WTC11 (cell line): ENCODE measurements at regions not wholly inside any gene's neighbourhood (a gene's known extent, or its start where the extent isn't known, plus 50 kb on each side); places are given as distances from the start of the nearest gene placed in this dataset.

Source experiments
- ATAC-seq: fragments of 200-7000 bp; cut with Tn5 transposase; 2 replicates; pipeline ENCODE4 v1.10.0; 2021; ENCODE audit warnings: mild to moderate bottlenecking, moderate library complexity
- CTCF ChIA-PET: fragments of 300-600 bp; sonication (Branson Sonifier 250); formaldehyde crosslinking; loops from one replicate; lab custom pipeline; 2021; ENCODE audit warnings: antibody characterized with exemption; lab: Charles Lee
- POLR2A ChIA-PET: fragments of 350-600 bp; sonication (Branson Sonifier 250); formaldehyde crosslinking; loops from one replicate; lab custom pipeline; 2021; ENCODE audit warnings: antibody characterized with exemption; lab: Charles Lee
- DNase-seq: peaks from one replicate; pipeline ENCODE4 v3.0.0; 2021; ENCODE audit warnings: low spot score
- H3K27ac Mint-ChIP-seq: 2 replicates; pipeline ENCODE4 v1.8.0; 2021; ENCODE audit warnings: mixed read lengths
- H3K27me3 Mint-ChIP-seq: 2 replicates; pipeline ENCODE4 v1.8.0; 2021; ENCODE audit warnings: low read depth, mild to moderate bottlenecking, moderate library complexity, mixed read lengths
- H3K36me3 Mint-ChIP-seq: 2 replicates; pipeline ENCODE4 v1.8.0; 2021; ENCODE audit warnings: mixed read lengths
- H3K4me1 Mint-ChIP-seq: 2 replicates; pipeline ENCODE4 v1.8.0; 2022; ENCODE audit warnings: mixed read lengths
- H3K4me3 Mint-ChIP-seq: 2 replicates; pipeline ENCODE4 v1.8.0; 2021; ENCODE audit warnings: mild to moderate bottlenecking, moderate library complexity, mixed read lengths
- H3K9me3 Mint-ChIP-seq: 2 replicates; pipeline ENCODE4 v1.8.0; 2021; ENCODE audit warnings: mixed read lengths
- ATF1 ChIP-seq: sonication (generic); formaldehyde crosslinking; IDR thresholded peaks from 2 replicates; pipeline ENCODE4 v1.8.1; 2023; ENCODE audit warnings: mild to moderate bottlenecking, moderate library complexity, missing genetic modification reagents
- CREB1 ChIP-seq: sonication (generic); formaldehyde crosslinking; IDR thresholded peaks from 2 replicates; pipeline ENCODE4 v1.8.0; 2023; ENCODE audit warnings: mild to moderate bottlenecking, missing genetic modification reagents
- ELF4 ChIP-seq: sonication (generic); formaldehyde crosslinking; IDR thresholded peaks from 2 replicates; pipeline ENCODE4 v1.8.1; 2022; ENCODE audit warnings: low read depth, mild to moderate bottlenecking, moderate library complexity, missing genetic modification reagents
- FOXJ3 ChIP-seq: sonication (generic); formaldehyde crosslinking; IDR thresholded peaks from 2 replicates; pipeline ENCODE4 v1.9.0; 2021; ENCODE audit warnings: missing genetic modification reagents, mild to moderate bottlenecking, borderline replicate concordance
- FOXP1 ChIP-seq: sonication (generic); formaldehyde crosslinking; IDR thresholded peaks from 2 replicates; pipeline ENCODE4 v1.8.0; 2022; ENCODE audit warnings: missing genetic modification reagents, mild to moderate bottlenecking, moderate library complexity, borderline replicate concordance
- GTF2I ChIP-seq: fragments of 250-450 bp; sonication (Bioruptor Pico); conservative IDR thresholded peaks from 2 replicates; pipeline ENCODE4 v1.4.0; 2021; ENCODE audit warnings: mild to moderate bottlenecking
- HMGA2 ChIP-seq: fragments of 250-450 bp; sonication (Bioruptor Pico); IDR thresholded peaks from 2 replicates; pipeline ENCODE4 v1.4.0; 2021; ENCODE audit warnings: mild to moderate bottlenecking, moderate library complexity
- JUN ChIP-seq: sonication (generic); formaldehyde crosslinking; IDR thresholded peaks from 2 replicates; pipeline ENCODE4 v1.8.0; 2023; ENCODE audit warnings: mild to moderate bottlenecking, missing genetic modification reagents
- KAT7 ChIP-seq: sonication (generic); formaldehyde crosslinking; IDR thresholded peaks from 2 replicates; pipeline ENCODE4 v1.8.1; 2023; ENCODE audit warnings: missing genetic modification reagents, mild to moderate bottlenecking, borderline replicate concordance
- MYBL2 ChIP-seq: sonication (generic); formaldehyde crosslinking; IDR thresholded peaks from 2 replicates; pipeline ENCODE4 v1.8.1; 2023; ENCODE audit warnings: mild to moderate bottlenecking, moderate library complexity, missing genetic modification reagents
- NFATC4 ChIP-seq: fragments of 250-450 bp; sonication (Bioruptor Pico); IDR thresholded peaks from 2 replicates; pipeline ENCODE4 v1.9.0; 2021; ENCODE audit warnings: mild to moderate bottlenecking
- NFYB ChIP-seq: sonication (generic); formaldehyde crosslinking; conservative IDR thresholded peaks from 2 replicates; pipeline ENCODE4 v1.8.0; 2022; ENCODE audit warnings: low read depth, missing genetic modification reagents
- OVOL2 ChIP-seq: fragments of 250-450 bp; sonication (Bioruptor Pico); IDR thresholded peaks from 2 replicates; pipeline ENCODE4 v1.9.0; 2021; ENCODE audit warnings: mild to moderate bottlenecking, borderline replicate concordance
- PRRX2 ChIP-seq: fragments of 250-450 bp; sonication (Bioruptor Pico); IDR thresholded peaks from 2 replicates; pipeline ENCODE4 v1.8.0; 2021; ENCODE audit warnings: mild to moderate bottlenecking
- SMAD4 ChIP-seq: sonication (generic); formaldehyde crosslinking; IDR thresholded peaks from 2 replicates; pipeline ENCODE4 v1.8.0; 2022; ENCODE audit warnings: mild to moderate bottlenecking, missing genetic modification reagents
- SOX15 ChIP-seq: fragments of 250-450 bp; sonication (Bioruptor Pico); IDR thresholded peaks from 2 replicates; pipeline ENCODE4 v1.9.0; 2021; ENCODE audit warnings: mild to moderate bottlenecking
- SP1 ChIP-seq: sonication (generic); formaldehyde crosslinking; conservative IDR thresholded peaks from 2 replicates; pipeline ENCODE4 v1.8.1; 2022; ENCODE audit warnings: missing genetic modification reagents
- TCF7 ChIP-seq: sonication (generic); formaldehyde crosslinking; IDR thresholded peaks from 2 replicates; pipeline ENCODE4 v1.8.0; 2022; ENCODE audit warnings: mild to moderate bottlenecking, low read depth, missing genetic modification reagents, moderate library complexity
- TEAD1 ChIP-seq: sonication (generic); formaldehyde crosslinking; IDR thresholded peaks from 2 replicates; pipeline ENCODE4 v1.8.0; 2022; ENCODE audit warnings: mild to moderate bottlenecking, missing genetic modification reagents
- ZNF121 ChIP-seq: sonication (generic); formaldehyde crosslinking; IDR thresholded peaks from 2 replicates; pipeline ENCODE4 v1.8.0; 2023; ENCODE audit warnings: missing genetic modification reagents
- ZNF219 ChIP-seq: sonication (generic); formaldehyde crosslinking; IDR thresholded peaks from 2 replicates; pipeline ENCODE4 v1.8.0; 2023; ENCODE audit warnings: missing genetic modification reagents, mild to moderate bottlenecking, borderline replicate concordance
- ZNF423 ChIP-seq: fragments of 250-450 bp; sonication (Bioruptor Pico); IDR thresholded peaks from 2 replicates; pipeline ENCODE4 v2.1.2; 2022; ENCODE audit warnings: mild to moderate bottlenecking, moderate library complexity
- TF ChIP-seq, protein P1 (sequence below): fragments of 250-450 bp; sonication (Bioruptor Pico); IDR thresholded peaks from 2 replicates; pipeline ENCODE4 v1.9.0; 2021; ENCODE audit warnings: moderate library complexity, mild to moderate bottlenecking, inconsistent platforms, borderline replicate concordance
- TF ChIP-seq, protein P2 (sequence below): fragments of 250-450 bp; sonication (Bioruptor Pico); conservative IDR thresholded peaks from 2 replicates; pipeline ENCODE4 v1.9.0; 2021; ENCODE audit warnings: mild to moderate bottlenecking
- TF ChIP-seq, protein P3 (sequence below): sonication (generic); formaldehyde crosslinking; IDR thresholded peaks from 2 replicates; pipeline ENCODE4 v1.8.0; 2022; ENCODE audit warnings: mild to moderate bottlenecking, missing genetic modification reagents
- TF ChIP-seq, protein P4 (sequence below): sonication (generic); formaldehyde crosslinking; IDR thresholded peaks from 2 replicates; pipeline ENCODE4 v1.8.0; 2022; ENCODE audit warnings: missing genetic modification reagents
- TF ChIP-seq, protein P5 (sequence below): sonication (generic); formaldehyde crosslinking; IDR thresholded peaks from 2 replicates; pipeline ENCODE4 v1.8.1; 2022; ENCODE audit warnings: missing genetic modification reagents, borderline replicate concordance

DNA sequence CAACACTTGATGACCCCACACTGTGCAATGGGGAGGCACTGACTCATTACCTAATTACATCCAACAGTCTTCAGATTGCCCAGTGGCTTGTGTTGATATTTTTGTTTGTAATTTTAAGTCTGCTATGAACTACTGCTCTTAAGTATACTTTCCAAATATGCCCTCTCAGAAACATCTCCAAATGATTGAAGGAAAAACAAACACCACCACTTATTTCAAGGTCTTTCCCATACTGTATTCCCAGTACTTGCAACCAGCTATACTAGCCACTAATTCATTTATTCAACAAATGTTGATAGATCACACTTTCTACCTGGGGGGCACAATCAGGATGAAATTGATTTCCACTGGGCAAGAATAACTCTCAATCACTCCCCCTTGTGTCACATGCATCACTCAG, 302.2 kb upstream of the CPEB2 start (continued):
- no peak for TF ChIP-seq FOXJ3 (CRISPR knock-in tag)
- TF ChIP-seq, protein P1, sequence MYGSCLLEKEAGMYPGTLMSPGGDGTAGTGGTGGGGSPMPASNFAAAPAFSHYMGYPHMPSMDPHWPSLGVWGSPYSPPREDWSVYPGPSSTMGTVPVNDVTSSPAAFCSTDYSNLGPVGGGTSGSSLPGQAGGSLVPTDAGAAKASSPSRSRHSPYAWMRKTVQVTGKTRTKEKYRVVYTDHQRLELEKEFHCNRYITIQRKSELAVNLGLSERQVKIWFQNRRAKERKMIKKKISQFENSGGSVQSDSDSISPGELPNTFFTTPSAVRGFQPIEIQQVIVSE: no peak
- no peak for TF ChIP-seq TEAD1 (CRISPR knock-in tag)
- no peak for TF ChIP-seq KAT7 (CRISPR knock-in tag)
- no peak for TF ChIP-seq ZNF121
- TF ChIP-seq PRRX2 (CRISPR knock-in tag): no peak
- TF ChIP-seq, protein P2, sequence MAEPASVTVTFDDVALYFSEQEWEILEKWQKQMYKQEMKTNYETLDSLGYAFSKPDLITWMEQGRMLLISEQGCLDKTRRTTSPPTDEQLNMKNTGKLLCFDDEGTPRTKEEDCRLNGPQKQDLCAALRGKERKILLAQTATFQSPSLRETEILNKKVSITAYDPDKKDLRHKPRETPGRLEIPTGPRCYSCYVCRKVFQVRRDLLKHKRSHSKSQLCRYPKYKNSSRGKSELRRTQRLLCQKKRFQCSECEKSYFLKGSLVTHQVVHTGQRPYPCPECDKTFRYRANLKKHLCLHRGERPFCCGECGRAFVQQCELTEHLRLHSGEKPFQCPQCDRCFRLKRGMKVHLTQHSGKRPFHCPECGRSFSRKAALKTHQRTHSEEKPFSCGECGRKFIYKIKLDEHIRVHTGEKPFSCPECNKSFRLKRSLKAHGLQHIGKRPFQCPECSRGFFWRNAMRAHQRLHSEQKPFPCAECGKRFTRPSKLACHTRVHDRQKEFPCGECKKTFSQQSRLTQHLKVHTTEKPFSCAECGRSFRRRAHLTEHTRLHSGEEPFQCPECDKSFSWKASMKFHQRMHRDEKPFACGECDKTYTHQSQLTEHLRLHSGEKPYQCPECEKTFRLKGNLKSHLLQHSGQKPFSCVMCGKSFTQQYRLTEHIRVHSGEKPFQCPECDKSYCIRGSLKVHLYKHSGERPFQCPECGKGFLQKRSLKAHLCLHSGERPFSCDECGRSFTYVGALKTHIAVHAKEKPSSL (CRISPR knock-in tag): no peak

DNA sequence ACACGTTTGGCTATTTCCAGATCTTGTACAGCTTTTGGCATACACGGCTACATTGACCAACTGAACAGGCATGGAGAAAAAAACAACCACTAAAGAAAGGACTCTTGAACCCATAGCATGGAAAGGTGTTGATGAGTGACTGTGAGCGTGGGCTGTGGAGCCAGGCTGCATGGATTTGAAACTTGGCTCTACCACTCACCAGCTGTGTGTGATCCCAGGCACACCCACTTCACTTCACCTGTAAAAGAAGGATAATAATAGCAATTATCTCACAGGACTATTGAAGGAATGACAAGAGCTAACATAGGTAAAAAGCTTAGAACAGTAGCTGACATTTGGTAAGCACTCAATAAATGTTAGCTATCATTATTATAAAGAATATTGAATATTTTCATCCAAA, 301.7 kb upstream of the CPEB2 start:
- Mint-ChIP-seq H3K27me3 (no peaks in the 10 kb centered on the region), H3K27ac (no peak overlapping the region), H3K4me1 (0 out of 2 replicates have a peak, but pooled peaks cover under 1% of the 10 kb centered on the region), H3K4me3 (no peak overlapping the region), H3K9me3 (no peaks in the 10 kb centered on the region), H3K36me3 (no peaks in the 10 kb centered on the region)
- POLR2A ChIA-PET: no interaction called here
- DNase-seq (no peak), ATAC-seq (no peak)
- TF ChIP-seq MYBL2 (CRISPR knock-in tag) (no peak), HMGA2 (CRISPR knock-in tag) (no peak), NFATC4 (CRISPR knock-in tag) (no peak), ZNF219 (CRISPR knock-in tag) (no peak), GTF2I (no peak), TEAD1 (CRISPR knock-in tag) (no peak), SP1 (CRISPR knock-in tag) (no peak), ZNF423 (CRISPR knock-in tag) (no peak)
- TF ChIP-seq, protein P3, sequence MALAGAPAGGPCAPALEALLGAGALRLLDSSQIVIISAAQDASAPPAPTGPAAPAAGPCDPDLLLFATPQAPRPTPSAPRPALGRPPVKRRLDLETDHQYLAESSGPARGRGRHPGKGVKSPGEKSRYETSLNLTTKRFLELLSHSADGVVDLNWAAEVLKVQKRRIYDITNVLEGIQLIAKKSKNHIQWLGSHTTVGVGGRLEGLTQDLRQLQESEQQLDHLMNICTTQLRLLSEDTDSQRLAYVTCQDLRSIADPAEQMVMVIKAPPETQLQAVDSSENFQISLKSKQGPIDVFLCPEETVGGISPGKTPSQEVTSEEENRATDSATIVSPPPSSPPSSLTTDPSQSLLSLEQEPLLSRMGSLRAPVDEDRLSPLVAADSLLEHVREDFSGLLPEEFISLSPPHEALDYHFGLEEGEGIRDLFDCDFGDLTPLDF (CRISPR knock-in tag): no peak
- TF ChIP-seq, protein P4, sequence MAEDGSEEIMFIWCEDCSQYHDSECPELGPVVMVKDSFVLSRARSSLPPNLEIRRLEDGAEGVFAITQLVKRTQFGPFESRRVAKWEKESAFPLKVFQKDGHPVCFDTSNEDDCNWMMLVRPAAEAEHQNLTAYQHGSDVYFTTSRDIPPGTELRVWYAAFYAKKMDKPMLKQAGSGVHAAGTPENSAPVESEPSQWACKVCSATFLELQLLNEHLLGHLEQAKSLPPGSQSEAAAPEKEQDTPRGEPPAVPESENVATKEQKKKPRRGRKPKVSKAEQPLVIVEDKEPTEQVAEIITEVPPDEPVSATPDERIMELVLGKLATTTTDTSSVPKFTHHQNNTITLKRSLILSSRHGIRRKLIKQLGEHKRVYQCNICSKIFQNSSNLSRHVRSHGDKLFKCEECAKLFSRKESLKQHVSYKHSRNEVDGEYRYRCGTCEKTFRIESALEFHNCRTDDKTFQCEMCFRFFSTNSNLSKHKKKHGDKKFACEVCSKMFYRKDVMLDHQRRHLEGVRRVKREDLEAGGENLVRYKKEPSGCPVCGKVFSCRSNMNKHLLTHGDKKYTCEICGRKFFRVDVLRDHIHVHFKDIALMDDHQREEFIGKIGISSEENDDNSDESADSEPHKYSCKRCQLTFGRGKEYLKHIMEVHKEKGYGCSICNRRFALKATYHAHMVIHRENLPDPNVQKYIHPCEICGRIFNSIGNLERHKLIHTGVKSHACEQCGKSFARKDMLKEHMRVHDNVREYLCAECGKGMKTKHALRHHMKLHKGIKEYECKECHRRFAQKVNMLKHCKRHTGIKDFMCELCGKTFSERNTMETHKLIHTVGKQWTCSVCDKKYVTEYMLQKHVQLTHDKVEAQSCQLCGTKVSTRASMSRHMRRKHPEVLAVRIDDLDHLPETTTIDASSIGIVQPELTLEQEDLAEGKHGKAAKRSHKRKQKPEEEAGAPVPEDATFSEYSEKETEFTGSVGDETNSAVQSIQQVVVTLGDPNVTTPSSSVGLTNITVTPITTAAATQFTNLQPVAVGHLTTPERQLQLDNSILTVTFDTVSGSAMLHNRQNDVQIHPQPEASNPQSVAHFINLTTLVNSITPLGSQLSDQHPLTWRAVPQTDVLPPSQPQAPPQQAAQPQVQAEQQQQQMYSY (CRISPR knock-in tag): no peak
- CTCF ChIA-PET: interaction anchor here (1.2 to 1.6 kb wide), 2 partner anchors 87 to 104 kb away, joined by 3 read pairs; no protein-coding TSS in a partner anchor

DNA sequence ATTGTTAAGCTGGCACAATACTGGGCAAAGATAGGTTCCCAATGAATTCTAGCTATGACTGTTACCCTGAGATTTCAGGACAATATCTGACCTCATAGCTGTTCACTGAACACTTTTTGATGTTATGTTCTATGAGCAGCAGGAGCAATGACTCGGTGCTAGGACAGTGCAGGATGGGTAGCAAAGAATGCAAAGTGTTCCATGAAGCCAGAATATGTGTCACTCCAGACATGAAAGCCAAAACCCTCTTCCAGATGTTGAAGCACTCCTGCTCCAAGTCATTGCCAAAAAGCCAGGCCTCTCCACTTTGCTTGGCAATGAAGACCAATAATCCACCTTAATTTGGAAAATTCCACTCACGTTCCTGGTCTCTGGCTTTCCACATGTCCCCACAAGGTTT, 300.9 kb upstream of the CPEB2 start:
- no peak overlapping the region for H3K4me3 Mint-ChIP-seq
- no peaks in the 10 kb centered on the region for H3K36me3 Mint-ChIP-seq
- peaks cover 5% of the 10 kb centered on the region for H3K4me1 Mint-ChIP-seq
- no peak overlapping the region for H3K27ac Mint-ChIP-seq
- ChIA-PET CTCF (interaction anchor here (1.2 to 1.6 kb wide), 2 partner anchors 86 to 105 kb away, joined by 3 read pairs; no protein-coding TSS in a partner anchor), POLR2A (no interaction called here)
- DNase-seq (no peak), ATAC-seq (no peak)
- no peaks in the 10 kb centered on the region for H3K27me3 Mint-ChIP-seq
- H3K9me3 Mint-ChIP-seq: no peaks in the 10 kb centered on the region
- TF ChIP-seq TCF7 (CRISPR knock-in tag) (no peak), JUN (CRISPR knock-in tag) (no peak), ATF1 (CRISPR knock-in tag) (no peak), NFYB (CRISPR knock-in tag) (no peak), CREB1 (no peak), SMAD4 (CRISPR knock-in tag) (no peak), PRRX2 (CRISPR knock-in tag) (no peak), SP1 (CRISPR knock-in tag) (no peak), FOXP1 (CRISPR knock-in tag) (no peak), ELF4 (CRISPR knock-in tag) (no peak), SOX15 (CRISPR knock-in tag) (no peak), OVOL2 (CRISPR knock-in tag) (no peak)
- TF ChIP-seq, protein P5, sequence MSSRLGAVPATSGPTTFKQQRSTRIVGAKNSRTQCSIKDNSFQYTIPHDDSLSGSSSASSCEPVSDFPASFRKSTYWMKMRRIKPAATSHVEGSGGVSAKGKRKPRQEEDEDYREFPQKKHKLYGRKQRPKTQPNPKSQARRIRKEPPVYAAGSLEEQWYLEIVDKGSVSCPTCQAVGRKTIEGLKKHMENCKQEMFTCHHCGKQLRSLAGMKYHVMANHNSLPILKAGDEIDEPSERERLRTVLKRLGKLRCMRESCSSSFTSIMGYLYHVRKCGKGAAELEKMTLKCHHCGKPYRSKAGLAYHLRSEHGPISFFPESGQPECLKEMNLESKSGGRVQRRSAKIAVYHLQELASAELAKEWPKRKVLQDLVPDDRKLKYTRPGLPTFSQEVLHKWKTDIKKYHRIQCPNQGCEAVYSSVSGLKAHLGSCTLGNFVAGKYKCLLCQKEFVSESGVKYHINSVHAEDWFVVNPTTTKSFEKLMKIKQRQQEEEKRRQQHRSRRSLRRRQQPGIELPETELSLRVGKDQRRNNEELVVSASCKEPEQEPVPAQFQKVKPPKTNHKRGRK: no peak
